LNCAP (cell line): ENCODE measurements at regions not wholly inside any gene's neighbourhood (a gene's known extent, or its start where the extent isn't known, plus 50 kb on each side); places are given as distances from the start of the nearest gene placed in this dataset.

Experiments
- CTCF ChIP-seq: fragments of 450-650 bp; IDR thresholded peaks from 2 replicates; pipeline ENCODE4 v1.5.1; 2017; ENCODE audit warnings: mild to moderate bottlenecking

DNA sequence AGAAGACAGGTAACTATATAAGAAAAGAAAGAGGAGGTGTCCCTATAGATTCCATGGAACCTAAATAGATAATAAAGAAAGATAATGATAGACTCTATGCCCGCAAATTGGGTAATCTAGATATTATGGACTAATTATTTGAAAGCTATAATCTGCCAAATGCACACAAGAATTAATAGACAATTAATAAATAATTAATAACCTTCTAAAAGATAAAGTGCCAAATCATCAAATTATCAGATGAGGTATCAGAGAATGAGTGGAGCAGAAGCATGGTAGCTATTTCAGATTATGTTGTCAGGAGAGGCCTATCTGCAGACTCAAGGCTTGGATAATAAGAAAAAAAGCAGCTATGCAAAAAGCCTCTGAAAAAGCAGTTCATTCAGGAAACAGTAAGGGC lies 1120.8 kb downstream of the PLA2G4A start:
- no peak for TF ChIP-seq CTCF

GRCh38 chr1:187951817-187952216 lies 1123.1 kb downstream of the PLA2G4A start:
- TF ChIP-seq CTCF, result no peak

GRCh38 chr1:187952446-187952845 lies 1123.7 kb downstream of the PLA2G4A start:
- no peak for TF ChIP-seq CTCF

- no peak for TF ChIP-seq CTCF
Observed at GRCh38 chr1:187956975-187957374, 1128.2 kb downstream of the PLA2G4A start.

DNA sequence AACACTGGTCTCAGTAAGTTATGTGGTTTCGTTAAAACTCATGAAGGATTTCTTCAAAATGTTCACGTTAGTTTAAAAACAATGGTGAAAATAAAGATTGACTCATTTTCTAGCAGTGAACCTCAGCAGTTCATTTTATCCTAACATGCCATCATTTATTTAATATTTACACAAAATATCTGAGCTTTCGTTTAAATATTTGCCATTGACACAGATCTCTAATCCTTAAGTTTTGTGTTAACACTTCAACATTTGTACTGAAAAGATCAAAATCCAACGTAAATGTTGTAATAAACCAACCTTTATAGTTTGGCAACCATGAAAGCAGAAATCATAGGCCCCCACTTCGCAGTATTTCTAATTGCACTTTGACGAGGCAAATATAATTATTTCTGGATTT lies 1129.5 kb downstream of the PLA2G4A start:
- TF ChIP-seq CTCF, result no peak

- TF ChIP-seq CTCF, result no peak
Observed at GRCh38 chr1:187959062-187959461, 1130.3 kb downstream of the PLA2G4A start.

- no peak for TF ChIP-seq CTCF
Observed at GRCh38 chr1:187960125-187960638, 1131.4 kb downstream of the PLA2G4A start.

DNA sequence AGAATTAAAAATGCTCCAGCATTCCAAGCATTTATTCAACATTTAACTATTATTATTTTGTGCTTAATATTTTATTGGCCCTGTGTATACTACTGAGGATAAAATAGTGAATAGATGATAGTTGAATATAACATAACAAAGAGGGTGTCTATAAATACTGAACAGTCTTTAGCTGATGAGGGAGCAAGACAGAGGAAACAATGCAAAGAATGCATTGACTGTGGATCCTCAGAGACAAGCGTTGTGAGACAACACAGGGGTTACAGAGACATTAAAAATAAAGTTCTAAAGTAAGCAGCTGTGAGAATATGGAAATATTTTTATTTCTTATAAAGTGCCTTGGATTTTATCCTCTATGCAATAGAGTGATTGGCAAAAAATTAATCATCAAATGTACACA lies 1133.1 kb downstream of the PLA2G4A start:
- no peak for TF ChIP-seq CTCF
